NCI-H748 (cell line): ENCODE measurements at regions not wholly inside any gene's neighbourhood (a gene's known extent, or its start where the extent isn't known, plus 50 kb on each side); places are given as distances from the start of the nearest gene placed in this dataset.

Source experiments
- DNase-seq: peaks from one replicate; lab custom pipeline; 2025; ENCODE audit not compliant: unreplicated experiment; lab: John Stamatoyannopoulos, UW

- DNase-seq, result no peak
Measured at GRCh38 chr3:31409866-31410265, 122.9 kb upstream of the STT3B start.

- no peak for DNase-seq
Measured at GRCh38 chr3:31410411-31410810, 122.3 kb upstream of the STT3B start.

- no peak for DNase-seq
Measured at GRCh38 chr3:31412832-31413231, 119.9 kb upstream of the STT3B start.

DNA sequence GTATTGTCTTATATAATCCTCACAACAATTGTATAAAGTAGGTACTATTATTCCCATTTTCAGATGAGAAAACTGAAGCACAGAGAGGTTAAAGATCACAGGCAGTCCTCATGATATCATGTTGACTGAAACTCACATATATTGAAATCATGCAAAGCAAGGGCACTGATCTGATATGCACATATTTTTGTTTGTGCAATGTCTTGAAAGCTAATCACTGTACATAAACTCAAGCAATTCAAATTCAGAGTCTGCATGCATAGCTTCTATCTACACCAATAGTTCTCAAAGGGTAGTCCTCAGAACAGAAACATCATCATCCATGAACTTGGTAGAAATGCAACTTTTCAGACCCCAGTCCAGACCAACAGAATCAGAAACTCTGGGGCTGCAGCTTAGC is 119.2 kb upstream of the STT3B start:
- no peak for DNase-seq

- no peak for DNase-seq
Measured at GRCh38 chr3:31416980-31417379, 115.7 kb upstream of the STT3B start.

GRCh38 chr3:31417486-31417885 is 115.2 kb upstream of the STT3B start:
- no peak for DNase-seq

- peak; percentile 18 for DNase-seq
Measured at GRCh38 chr3:31420311-31420710, 112.4 kb upstream of the STT3B start.

DNA sequence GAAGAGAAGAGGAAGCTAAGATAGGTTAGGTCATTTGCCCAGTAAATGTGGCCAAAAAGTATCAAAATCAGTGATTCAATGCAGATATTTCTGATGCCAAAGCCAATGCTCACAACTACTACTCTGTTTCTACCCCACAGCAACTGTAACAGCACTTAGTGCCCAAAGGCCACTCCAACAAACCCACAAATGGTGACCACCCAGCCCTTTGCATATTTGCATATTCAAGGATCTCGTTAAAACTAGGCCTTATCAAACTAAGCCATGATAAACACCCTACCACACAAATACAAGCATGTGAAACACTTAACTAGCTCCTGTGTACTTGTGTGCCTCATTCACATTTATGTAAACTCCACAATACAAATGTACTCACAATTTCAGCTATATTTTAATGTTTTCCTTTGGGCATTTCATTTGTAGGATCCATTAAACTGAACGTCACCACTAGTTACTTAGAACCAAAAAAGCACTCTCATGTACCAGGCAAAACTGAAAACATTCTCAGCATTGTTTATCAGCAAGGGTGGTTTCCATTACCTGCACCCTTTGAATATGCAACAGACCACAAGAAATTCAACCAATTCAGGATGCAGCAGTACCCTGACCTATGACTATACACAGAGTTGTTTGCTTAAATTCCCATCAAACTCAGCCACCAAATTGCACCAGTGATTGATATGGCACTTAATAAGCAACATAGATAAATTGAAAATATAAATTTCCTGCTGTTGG is 111.2 kb upstream of the STT3B start:
- no peak for DNase-seq

- DNase-seq, result no peak
Measured at GRCh38 chr3:31422237-31422636, 110.5 kb upstream of the STT3B start.

- no peak for DNase-seq
Measured at GRCh38 chr3:31423482-31423881, 109.2 kb upstream of the STT3B start.

GRCh38 chr3:31425401-31425800 is 107.3 kb upstream of the STT3B start:
- no peak for DNase-seq

DNA sequence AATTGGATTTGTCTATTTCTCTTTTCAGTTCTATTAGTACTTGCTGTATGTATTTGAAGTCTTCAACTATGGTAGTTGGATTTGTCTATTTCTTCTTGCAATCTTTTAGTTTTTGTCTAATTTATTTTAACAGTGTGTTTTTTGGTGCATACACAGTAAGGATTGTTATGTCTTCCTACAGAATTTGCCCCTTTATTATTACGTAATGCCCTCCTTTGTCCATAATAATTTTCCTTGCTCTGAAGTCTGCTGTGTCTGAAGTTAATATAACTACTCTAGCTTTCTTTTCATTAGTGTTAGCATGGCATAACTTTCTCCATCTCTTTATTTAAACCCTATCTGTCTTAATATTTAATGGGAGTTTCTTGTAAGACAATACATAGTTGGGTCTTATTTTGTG is 105.1 kb upstream of the STT3B start:
- no peak for DNase-seq

GRCh38 chr3:31431321-31431720 is 101.4 kb upstream of the STT3B start:
- DNase-seq, result no peak

GRCh38 chr3:31432897-31433678 is 99.6 kb upstream of the STT3B start:
- DNase-seq, result no peak

- DNase-seq, result no peak
Measured at GRCh38 chr3:31433679-31433992, 99.1 kb upstream of the STT3B start.

DNA sequence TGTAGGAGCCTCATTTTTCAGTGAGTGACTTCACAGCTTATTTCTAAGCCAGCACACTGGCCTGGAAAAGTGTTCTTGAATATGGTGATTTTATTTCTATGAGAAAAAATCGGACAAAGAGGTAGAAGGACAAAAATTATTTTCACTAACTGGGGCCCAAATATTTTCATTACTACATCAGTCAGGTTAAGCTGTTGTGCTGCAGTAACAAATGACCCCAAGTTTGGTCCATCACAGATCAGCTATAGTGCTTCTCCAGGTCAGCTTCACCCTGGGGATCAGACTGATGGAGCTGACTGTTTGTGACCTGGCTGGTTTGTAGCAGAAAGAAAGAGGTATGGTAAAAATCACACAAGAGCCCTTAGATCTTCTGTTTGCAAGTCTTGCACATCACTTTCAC is 97.9 kb upstream of the STT3B start:
- DNase-seq, result no peak

- DNase-seq, result no peak
Measured at GRCh38 chr3:31436830-31437229, 95.9 kb upstream of the STT3B start.

GRCh38 chr3:31438742-31439141 is 94.0 kb upstream of the STT3B start:
- DNase-seq, result no peak

GRCh38 chr3:31439890-31440750 is 92.6 kb upstream of the STT3B start:
- DNase-seq, result peak; percentile 43

- no peak for DNase-seq
Measured at GRCh38 chr3:31440878-31441277, 91.8 kb upstream of the STT3B start.

DNA sequence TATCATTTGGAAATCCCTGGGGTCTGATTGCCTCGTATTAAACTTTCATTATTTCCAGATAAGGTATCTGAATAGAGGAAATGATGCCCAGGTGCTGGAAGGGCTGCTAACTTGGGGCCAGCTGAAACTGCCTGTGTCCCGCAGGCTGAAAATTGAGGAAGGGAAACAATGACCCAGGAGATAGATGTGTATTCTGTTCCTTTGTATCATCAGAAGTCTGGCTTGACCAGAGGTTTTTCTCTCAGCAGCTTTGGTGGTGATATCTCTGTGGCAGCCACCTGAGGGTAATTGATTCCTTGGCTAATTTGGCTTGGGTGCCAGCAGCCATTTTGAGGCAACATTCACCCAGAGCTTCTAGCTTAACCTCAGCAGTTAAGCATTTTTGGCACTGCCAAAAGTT is 90.0 kb upstream of the STT3B start:
- peak; percentile 74 for DNase-seq
